ENCODE measurements at regions not wholly inside any gene's neighbourhood (a gene's known extent, or its start where the extent isn't known, plus 50 kb on each side); places are given as distances from the start of the nearest gene placed in this dataset.

DNA sequence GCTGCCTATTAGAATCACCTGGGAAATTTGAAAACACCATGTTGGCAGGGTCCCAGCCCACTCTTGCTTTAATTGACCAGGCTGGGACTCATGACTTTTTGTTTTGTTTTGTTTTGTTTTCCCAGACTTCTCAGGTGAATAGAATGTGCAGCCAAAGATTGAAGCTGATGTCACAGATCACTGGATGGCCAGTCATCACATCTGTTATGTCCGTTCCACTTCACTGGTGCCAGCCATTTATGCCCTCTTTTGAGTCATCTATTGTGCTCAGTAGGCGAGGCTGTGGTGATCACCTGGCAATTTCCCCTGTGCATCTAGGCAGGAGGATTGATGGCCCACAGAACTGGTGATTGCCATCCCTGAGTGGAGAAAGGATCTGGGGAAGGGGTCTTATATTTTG is 297.3 kb downstream of the INSC start:
- Mint-ChIP-seq H3K27me3 (no peaks in the 10 kb centered on the region), H3K36me3 (ENCODE audit: low read depth) (no peaks in the 10 kb centered on the region), H3K27ac (no peak overlapping the region), H3K4me3 (no peak overlapping the region), H3K4me1 (ENCODE audit: low read depth) (no peaks in the 10 kb centered on the region), H3K9me3 (no peaks in the 10 kb centered on the region)
- DNase-seq: no peak
- H3K9me3 ChIP-seq (ENCODE audit: control insufficient read depth in 1 of 2, insufficient read depth in 1 of 2, low read length in 2 of 2): no peaks in the 10 kb centered on the region
- H3K27ac ChIP-seq (ENCODE audit: low read depth in 1 of 2, low read length in 2 of 2): no peak overlapping the region
- intact Hi-C loops (cut with DNase I, micrococcal nuclease): no loop called here
- H3K4me3 ChIP-seq (ENCODE audit: low read length): no peak overlapping the region
- no peaks in the 10 kb centered on the region for H3K36me3 ChIP-seq (ENCODE audit: insufficient read depth, low read length)
- ChIA-PET CTCF (no interaction called here), POLR2A (no interaction called here)
- no peaks in the 10 kb centered on the region for H3K4me1 ChIP-seq (ENCODE audit: insufficient read depth, low read length)
- no peaks in the 10 kb centered on the region for H3K27me3 ChIP-seq (ENCODE audit: control insufficient read depth in 1 of 2, insufficient read depth in 2 of 2, low read length in 2 of 2)
- ATAC-seq (ENCODE audit: poor library complexity): no peak
- TF ChIP-seq, protein P1, sequence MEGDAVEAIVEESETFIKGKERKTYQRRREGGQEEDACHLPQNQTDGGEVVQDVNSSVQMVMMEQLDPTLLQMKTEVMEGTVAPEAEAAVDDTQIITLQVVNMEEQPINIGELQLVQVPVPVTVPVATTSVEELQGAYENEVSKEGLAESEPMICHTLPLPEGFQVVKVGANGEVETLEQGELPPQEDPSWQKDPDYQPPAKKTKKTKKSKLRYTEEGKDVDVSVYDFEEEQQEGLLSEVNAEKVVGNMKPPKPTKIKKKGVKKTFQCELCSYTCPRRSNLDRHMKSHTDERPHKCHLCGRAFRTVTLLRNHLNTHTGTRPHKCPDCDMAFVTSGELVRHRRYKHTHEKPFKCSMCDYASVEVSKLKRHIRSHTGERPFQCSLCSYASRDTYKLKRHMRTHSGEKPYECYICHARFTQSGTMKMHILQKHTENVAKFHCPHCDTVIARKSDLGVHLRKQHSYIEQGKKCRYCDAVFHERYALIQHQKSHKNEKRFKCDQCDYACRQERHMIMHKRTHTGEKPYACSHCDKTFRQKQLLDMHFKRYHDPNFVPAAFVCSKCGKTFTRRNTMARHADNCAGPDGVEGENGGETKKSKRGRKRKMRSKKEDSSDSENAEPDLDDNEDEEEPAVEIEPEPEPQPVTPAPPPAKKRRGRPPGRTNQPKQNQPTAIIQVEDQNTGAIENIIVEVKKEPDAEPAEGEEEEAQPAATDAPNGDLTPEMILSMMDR (IDR thresholded peaks at IDR 0.05): no peak

DNA sequence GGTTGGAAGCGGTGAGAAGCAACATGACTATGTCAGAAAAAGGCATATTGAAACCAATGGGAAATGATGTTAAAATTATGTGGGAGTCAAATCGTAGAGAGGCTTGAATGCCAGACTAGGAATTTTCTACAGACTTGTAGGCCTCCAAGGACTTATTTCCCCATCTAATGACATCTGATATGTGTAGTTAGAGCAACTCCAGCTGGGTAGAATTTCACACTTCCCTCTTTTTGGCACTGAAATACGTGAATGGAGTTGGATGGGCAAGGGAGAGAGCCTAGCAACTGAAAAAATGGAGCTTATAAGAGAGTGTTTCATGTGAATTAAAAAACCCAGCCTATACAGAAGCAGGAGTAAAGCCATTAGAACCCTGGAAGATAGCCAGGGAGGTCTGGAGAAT is 304.2 kb downstream of the INSC start:
- CTCF ChIA-PET: no interaction called here

DNA sequence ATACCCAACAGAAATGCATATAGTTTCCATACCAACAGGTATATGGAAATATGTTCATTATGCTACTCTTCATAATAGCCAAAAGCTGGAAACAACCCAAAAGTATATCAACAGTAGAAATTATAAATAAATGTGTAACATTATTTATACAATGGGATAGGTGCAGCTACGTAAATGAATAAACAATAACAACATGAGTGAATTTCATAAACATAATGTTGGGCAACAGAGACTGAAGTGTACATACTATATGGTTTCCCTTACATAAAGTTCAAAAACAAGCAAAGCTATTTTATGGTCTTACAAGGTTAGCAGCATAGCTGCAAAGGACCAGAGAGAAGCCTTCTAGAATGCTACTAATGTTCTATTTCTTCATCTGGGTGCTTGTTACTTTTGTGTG is 305.0 kb downstream of the INSC start:
- ChIA-PET POLR2A (no interaction called here), CTCF (no interaction called here)
- TF ChIP-seq, protein P1 (IDR thresholded peaks at IDR 0.05): no peak
- Mint-ChIP-seq H3K4me1 (ENCODE audit: low read depth) (no peaks in the 10 kb centered on the region), H3K27me3 (no peaks in the 10 kb centered on the region), H3K9me3 (no peaks in the 10 kb centered on the region), H3K36me3 (ENCODE audit: low read depth) (no peaks in the 10 kb centered on the region), H3K4me3 (no peak overlapping the region), H3K27ac (no peak overlapping the region)
- Histone ChIP-seq H3K27ac (ENCODE audit: low read depth in 1 of 2, low read length in 2 of 2) (no peak overlapping the region), H3K4me1 (ENCODE audit: insufficient read depth, low read length) (no peaks in the 10 kb centered on the region), H3K9me3 (ENCODE audit: control insufficient read depth in 1 of 2, insufficient read depth in 1 of 2, low read length in 2 of 2) (no peaks in the 10 kb centered on the region), H3K4me3 (ENCODE audit: low read length) (no peak overlapping the region), H3K27me3 (ENCODE audit: control insufficient read depth in 1 of 2, insufficient read depth in 2 of 2, low read length in 2 of 2) (no peaks in the 10 kb centered on the region), H3K36me3 (ENCODE audit: insufficient read depth, low read length) (no peaks in the 10 kb centered on the region)
- DNase-seq (no peak), ATAC-seq (ENCODE audit: poor library complexity) (no peak)
- intact Hi-C loops (cut with DNase I, micrococcal nuclease): no loop called here

More for the DNA sequence above, 304.2 kb downstream of the INSC start:
- H3K9me3 Mint-ChIP-seq: no peaks in the 10 kb centered on the region
- H3K9me3 ChIP-seq (ENCODE audit: control insufficient read depth in 1 of 2, insufficient read depth in 1 of 2, low read length in 2 of 2): no peaks in the 10 kb centered on the region
- no peak overlapping the region for H3K27ac ChIP-seq (ENCODE audit: low read depth in 1 of 2, low read length in 2 of 2)
- H3K27ac Mint-ChIP-seq: no peak overlapping the region
- no peaks in the 10 kb centered on the region for H3K4me1 ChIP-seq (ENCODE audit: insufficient read depth, low read length)
- no peak for DNase-seq
- H3K4me3 ChIP-seq (ENCODE audit: low read length): no peak overlapping the region
- H3K27me3 ChIP-seq (ENCODE audit: control insufficient read depth in 1 of 2, insufficient read depth in 2 of 2, low read length in 2 of 2): no peaks in the 10 kb centered on the region
- no peaks in the 10 kb centered on the region for H3K4me1 Mint-ChIP-seq (ENCODE audit: low read depth)
- intact Hi-C loops (cut with DNase I, micrococcal nuclease): no loop called here
- ATAC-seq (ENCODE audit: poor library complexity): no peak
- no peaks in the 10 kb centered on the region for H3K27me3 Mint-ChIP-seq
- no peaks in the 10 kb centered on the region for H3K36me3 ChIP-seq (ENCODE audit: insufficient read depth, low read length)
- H3K4me3 Mint-ChIP-seq: no peak overlapping the region
- POLR2A ChIA-PET: no interaction called here
- no peaks in the 10 kb centered on the region for H3K36me3 Mint-ChIP-seq (ENCODE audit: low read depth)
- TF ChIP-seq, protein P1 (IDR thresholded peaks at IDR 0.05): no peak
